ENCODE measurements at regions not wholly inside any gene's neighbourhood (a gene's known extent, or its start where the extent isn't known, plus 50 kb on each side); places are given as distances from the start of the nearest gene placed in this dataset.
"Not testable (repeated sequence)": the region's sequence is repeated elsewhere in the genome, so short reads cannot be mapped to it uniquely, and the experiment has no call there.

- Mint-ChIP-seq H3K9me3 (no peaks in the 10 kb centered on the region), H3K27me3 (peaks cover 9% of the 10 kb centered on the region), H3K4me1 (no peaks in the 10 kb centered on the region), H3K27ac (no peak overlapping the region), H3K4me3 (no peak overlapping the region), H3K36me3 (ENCODE audit: low read depth) (no peaks in the 10 kb centered on the region)
- ATAC-seq (replicated peaks) = no peak
These were observed 687.3 kb downstream of the QKI start for GRCh38 chr6:164101859-164102258.

- H3K4me3 Mint-ChIP-seq = no peak overlapping the region
- no peaks in the 10 kb centered on the region for H3K9me3 Mint-ChIP-seq
- no peak overlapping the region for H3K27ac Mint-ChIP-seq
- no peak for ATAC-seq (replicated peaks)
- H3K27me3 Mint-ChIP-seq = peaks cover 9% of the 10 kb centered on the region
- no peaks in the 10 kb centered on the region for H3K4me1 Mint-ChIP-seq
- H3K36me3 Mint-ChIP-seq (ENCODE audit: low read depth) = no peaks in the 10 kb centered on the region
These were observed 684.8 kb downstream of the QKI start for GRCh38 chr6:164099269-164099865.

- H3K27me3 Mint-ChIP-seq = peaks cover 9% of the 10 kb centered on the region
These were observed 684.3 kb downstream of the QKI start for GRCh38 chr6:164098857-164099267.

GRCh38 chr6:164097551-164098398 is 683.3 kb downstream of the QKI start:
- Mint-ChIP-seq H3K27ac (no peak overlapping the region), H3K4me3 (no peak overlapping the region), H3K36me3 (ENCODE audit: low read depth) (no peaks in the 10 kb centered on the region), H3K9me3 (no peaks in the 10 kb centered on the region), H3K27me3 (peaks cover 9% of the 10 kb centered on the region), H3K4me1 (no peaks in the 10 kb centered on the region)
- ATAC-seq (replicated peaks) = no peak

More at GRCh38 chr6:164098857-164099267, 684.3 kb downstream of the QKI start:
- H3K4me3 Mint-ChIP-seq = no peak overlapping the region
- no peaks in the 10 kb centered on the region for H3K9me3 Mint-ChIP-seq
- no peak overlapping the region for H3K27ac Mint-ChIP-seq
- H3K36me3 Mint-ChIP-seq (ENCODE audit: low read depth) = no peaks in the 10 kb centered on the region
- H3K4me1 Mint-ChIP-seq = no peaks in the 10 kb centered on the region
- ATAC-seq (replicated peaks) = no peak

GRCh38 chr6:164097056-164097455 is 682.5 kb downstream of the QKI start:
- H3K27me3 Mint-ChIP-seq = peaks cover 8% of the 10 kb centered on the region

GRCh38 chr6:164095056-164095455 is 680.5 kb downstream of the QKI start:
- no peak for ATAC-seq (replicated peaks)
- Mint-ChIP-seq H3K4me1 (no peaks in the 10 kb centered on the region), H3K27me3 (peaks cover 3% of the 10 kb centered on the region), H3K4me3 (no peak overlapping the region), H3K36me3 (ENCODE audit: low read depth) (no peaks in the 10 kb centered on the region), H3K9me3 (no peaks in the 10 kb centered on the region), H3K27ac (no peak overlapping the region)

More at GRCh38 chr6:164097056-164097455, 682.5 kb downstream of the QKI start:
- Mint-ChIP-seq H3K4me3 (no peak overlapping the region), H3K27ac (no peak overlapping the region), H3K4me1 (no peaks in the 10 kb centered on the region), H3K36me3 (ENCODE audit: low read depth) (no peaks in the 10 kb centered on the region), H3K9me3 (no peaks in the 10 kb centered on the region)
- no peak for ATAC-seq (replicated peaks)

- no peaks in the 10 kb centered on the region for H3K9me3 Mint-ChIP-seq
- no peak overlapping the region for H3K4me3 Mint-ChIP-seq
- H3K36me3 Mint-ChIP-seq (ENCODE audit: low read depth) = no peaks in the 10 kb centered on the region
- ATAC-seq (replicated peaks) = no peak
- H3K27ac Mint-ChIP-seq = no peak overlapping the region
- peaks cover 4% of the 10 kb centered on the region for H3K27me3 Mint-ChIP-seq
- no peaks in the 10 kb centered on the region for H3K4me1 Mint-ChIP-seq
These were observed 673.4 kb downstream of the QKI start for GRCh38 chr6:164087870-164088269.

GRCh38 chr6:164087211-164087610 is 672.7 kb downstream of the QKI start:
- Mint-ChIP-seq H3K27me3 (peaks cover 4% of the 10 kb centered on the region), H3K4me3 (no peak overlapping the region), H3K4me1 (no peaks in the 10 kb centered on the region), H3K27ac (no peak overlapping the region), H3K9me3 (no peaks in the 10 kb centered on the region), H3K36me3 (ENCODE audit: low read depth) (no peaks in the 10 kb centered on the region)
- no peak for ATAC-seq (replicated peaks)

- H3K4me3 Mint-ChIP-seq = no peak overlapping the region
- no peaks in the 10 kb centered on the region for H3K36me3 Mint-ChIP-seq (ENCODE audit: low read depth)
- H3K9me3 Mint-ChIP-seq = no peaks in the 10 kb centered on the region
- peaks cover 8% of the 10 kb centered on the region for H3K27me3 Mint-ChIP-seq
- no peak for ATAC-seq (replicated peaks)
- H3K27ac Mint-ChIP-seq = no peak overlapping the region
- H3K4me1 Mint-ChIP-seq = no peaks in the 10 kb centered on the region
These were observed 671.8 kb downstream of the QKI start for GRCh38 chr6:164086076-164086887.

GRCh38 chr6:164085091-164086075 is 670.9 kb downstream of the QKI start:
- ATAC-seq (replicated peaks) = no peak
- no peaks in the 10 kb centered on the region for H3K9me3 Mint-ChIP-seq
- H3K4me3 Mint-ChIP-seq = no peak overlapping the region
- no peak overlapping the region for H3K27ac Mint-ChIP-seq
- H3K27me3 Mint-ChIP-seq = peaks cover 11% of the 10 kb centered on the region
- H3K36me3 Mint-ChIP-seq (ENCODE audit: low read depth) = no peaks in the 10 kb centered on the region
- no peaks in the 10 kb centered on the region for H3K4me1 Mint-ChIP-seq

- ATAC-seq (replicated peaks) = no peak
- peaks cover 4% of the 10 kb centered on the region for H3K9me3 Mint-ChIP-seq
- no peak overlapping the region for H3K27ac Mint-ChIP-seq
- peaks cover 11% of the 10 kb centered on the region for H3K27me3 Mint-ChIP-seq
- no peaks in the 10 kb centered on the region for H3K4me1 Mint-ChIP-seq
- H3K36me3 Mint-ChIP-seq (ENCODE audit: low read depth) = no peaks in the 10 kb centered on the region
- H3K4me3 Mint-ChIP-seq = no peak overlapping the region
These were observed 664.7 kb downstream of the QKI start for GRCh38 chr6:164079275-164079600.

GRCh38 chr6:164078532-164079274 is 664.2 kb downstream of the QKI start:
- no peaks in the 10 kb centered on the region for H3K36me3 Mint-ChIP-seq (ENCODE audit: low read depth)
- H3K27ac Mint-ChIP-seq = no peak overlapping the region
- H3K4me3 Mint-ChIP-seq = no peak overlapping the region
- no peaks in the 10 kb centered on the region for H3K4me1 Mint-ChIP-seq
- no peak for ATAC-seq (replicated peaks)
- peaks cover 11% of the 10 kb centered on the region for H3K27me3 Mint-ChIP-seq
- peaks cover 4% of the 10 kb centered on the region for H3K9me3 Mint-ChIP-seq

GRCh38 chr6:164076818-164077532 is 662.5 kb downstream of the QKI start:
- not testable (repeated sequence) for H3K4me1 Mint-ChIP-seq; H3K9me3 Mint-ChIP-seq; H3K4me3 Mint-ChIP-seq; H3K36me3 Mint-ChIP-seq (ENCODE audit: low read depth); ATAC-seq (replicated peaks); H3K27ac Mint-ChIP-seq
- H3K27me3 Mint-ChIP-seq = peaks cover 11% of the 10 kb centered on the region
